Esophagus squamous epithelium (tissue), 4 donors: ENCODE measurements at regions not wholly inside any gene's neighbourhood (a gene's known extent, or its start where the extent isn't known, plus 50 kb on each side); places are given as distances from the start of the nearest gene placed in this dataset.

Source experiments
- POLR2A ChIP-seq, 4 donors: fragments of 450-650 bp; IDR thresholded peaks; one replicate each; pipeline ENCODE4 v1.6.1; 2017; ENCODE audit warnings: antibody characterized with exemption in 4 of 4, mild to moderate bottlenecking in 4 of 4, moderate library complexity in 3 of 4
- TF ChIP-seq, protein P1 (sequence below), 6 experiments: fragments of 450-650 bp in 4 of 6; fragments of 200-600 bp in 2 of 6; sonication (generic) in 2 of 6; IDR thresholded peaks; one replicate each; pipeline ENCODE4 v1.5.1; 2016 to 2019; ENCODE audit warnings: antibody characterized with exemption in 6 of 6, mild to moderate bottlenecking in 4 of 6, moderate library complexity in 4 of 6

DNA sequence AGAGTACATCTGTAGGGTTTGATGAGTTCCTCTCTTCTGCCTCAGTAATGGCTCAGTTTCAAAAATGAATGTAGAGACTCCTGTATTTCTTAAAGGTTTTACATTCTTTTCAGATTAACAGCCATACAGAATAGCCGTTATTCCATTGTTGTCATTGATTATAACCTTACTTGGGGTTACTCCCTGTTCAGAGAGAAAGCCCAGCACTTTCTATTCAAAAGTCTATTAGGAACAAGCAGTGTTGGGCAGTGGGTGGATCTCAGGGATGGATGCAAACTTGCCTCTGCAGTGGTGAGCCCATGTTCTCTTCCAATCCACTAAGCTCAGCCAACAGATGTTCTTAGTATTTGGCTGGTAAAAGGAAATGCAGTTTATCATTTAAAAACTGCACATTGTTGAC lies 342.6 kb upstream of the E2F7 start:
- TF ChIP-seq POLR2A (IDR thresholded peaks at IDR 0.05): no peak
- TF ChIP-seq, protein P1, sequence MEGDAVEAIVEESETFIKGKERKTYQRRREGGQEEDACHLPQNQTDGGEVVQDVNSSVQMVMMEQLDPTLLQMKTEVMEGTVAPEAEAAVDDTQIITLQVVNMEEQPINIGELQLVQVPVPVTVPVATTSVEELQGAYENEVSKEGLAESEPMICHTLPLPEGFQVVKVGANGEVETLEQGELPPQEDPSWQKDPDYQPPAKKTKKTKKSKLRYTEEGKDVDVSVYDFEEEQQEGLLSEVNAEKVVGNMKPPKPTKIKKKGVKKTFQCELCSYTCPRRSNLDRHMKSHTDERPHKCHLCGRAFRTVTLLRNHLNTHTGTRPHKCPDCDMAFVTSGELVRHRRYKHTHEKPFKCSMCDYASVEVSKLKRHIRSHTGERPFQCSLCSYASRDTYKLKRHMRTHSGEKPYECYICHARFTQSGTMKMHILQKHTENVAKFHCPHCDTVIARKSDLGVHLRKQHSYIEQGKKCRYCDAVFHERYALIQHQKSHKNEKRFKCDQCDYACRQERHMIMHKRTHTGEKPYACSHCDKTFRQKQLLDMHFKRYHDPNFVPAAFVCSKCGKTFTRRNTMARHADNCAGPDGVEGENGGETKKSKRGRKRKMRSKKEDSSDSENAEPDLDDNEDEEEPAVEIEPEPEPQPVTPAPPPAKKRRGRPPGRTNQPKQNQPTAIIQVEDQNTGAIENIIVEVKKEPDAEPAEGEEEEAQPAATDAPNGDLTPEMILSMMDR (IDR thresholded peaks at IDR 0.05): no peak
